ENCODE measurements at regions not wholly inside any gene's neighbourhood (a gene's known extent, or its start where the extent isn't known, plus 50 kb on each side); places are given as distances from the start of the nearest gene placed in this dataset.

GRCh38 chr20:58596750-58597248 lies 54.3 kb upstream of the STX16 start:
- TF ChIP-seq POLR2A (IDR thresholded peaks at IDR 0.05): no peak
- TF ChIP-seq CTCF (IDR thresholded peaks at IDR 0.05): no peak
